ENCODE measurements at regions not wholly inside any gene's neighbourhood (a gene's known extent, or its start where the extent isn't known, plus 50 kb on each side); places are given as distances from the start of the nearest gene placed in this dataset.

DNA sequence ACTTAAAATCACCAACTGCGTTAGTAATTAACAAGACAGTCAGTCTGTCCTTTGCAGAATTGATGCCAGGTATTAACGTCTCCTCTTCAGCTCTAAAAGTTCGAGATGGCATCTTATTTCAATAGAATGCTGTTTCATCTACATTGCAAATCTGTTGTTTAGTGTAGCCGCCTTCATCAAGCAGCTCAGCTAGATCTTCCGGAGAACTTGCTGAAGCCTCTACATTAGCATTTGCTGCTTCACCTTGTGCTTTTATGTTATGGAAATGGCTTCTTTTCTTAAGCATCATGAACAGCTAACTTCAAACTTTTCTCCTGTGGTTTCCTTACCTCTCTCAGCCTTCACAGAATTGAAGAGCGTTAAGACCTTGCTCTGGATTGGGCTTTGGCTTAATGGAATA, 95.5 kb upstream of the FAM20C start:
- DNase-seq = no peak
- no peak overlapping the region for H3K14ac ChIP-seq (ENCODE audit: low read length)
- H3K4me3 ChIP-seq (ENCODE audit: low read depth, low read length) = no peak overlapping the region
- no CpG with 5 or more reads among the region's 6 CpGs for WGBS (ENCODE audit: extremely low coverage, insufficient coverage, insufficient read length)
- H3K27ac ChIP-seq (ENCODE audit: low read depth, low read length) = no peak overlapping the region
- no peaks in the 10 kb centered on the region for H3K79me2 ChIP-seq (ENCODE audit: control insufficient read depth, insufficient read depth, low read length, poor library complexity)
- peaks cover 3% of the 10 kb centered on the region for H3K79me1 ChIP-seq (ENCODE audit: low read length)
- H3K18ac ChIP-seq (ENCODE audit: low read length) = no peak overlapping the region
- no peaks in the 10 kb centered on the region for H3K9me3 ChIP-seq (ENCODE audit: insufficient read depth, low read depth, low read length)
- no peak overlapping the region for H2BK12ac ChIP-seq (ENCODE audit: low read length)
- H4K91ac ChIP-seq (ENCODE audit: low read depth, low read length) = no peak overlapping the region
- H3K36me3 ChIP-seq (ENCODE audit: control insufficient read depth in 1 of 2, insufficient read depth in 2 of 2, low read length in 2 of 2) = no peaks in the 10 kb centered on the region
- no peak overlapping the region for H2AFZ ChIP-seq (ENCODE audit: insufficient read depth, low read length, poor library complexity)
- H2BK120ac ChIP-seq (ENCODE audit: insufficient read depth, low read length, poor library complexity) = no peak overlapping the region
- H3K4ac ChIP-seq (ENCODE audit: low read depth, low read length) = no peak overlapping the region
- H3K9ac ChIP-seq (ENCODE audit: low read length) = no peak overlapping the region
- no peak overlapping the region for H4K12ac ChIP-seq (ENCODE audit: low read depth, low read length)
- no peak overlapping the region for H2AK5ac ChIP-seq (ENCODE audit: low read length)
- no peak overlapping the region for H3K23ac ChIP-seq (ENCODE audit: low read length)
- no peak overlapping the region for H2BK5ac ChIP-seq (ENCODE audit: low read depth, low read length, poor library complexity)
- H4K8ac ChIP-seq (ENCODE audit: low read depth, low read length) = no peak overlapping the region
- no peak overlapping the region for H3K4me2 ChIP-seq (ENCODE audit: low read length)
- peaks cover 7 to 14% of the 10 kb centered on the region in 2 experiments for H3K4me1 ChIP-seq (ENCODE audit: control insufficient read depth in 1 of 2, insufficient read depth in 2 of 2, low read length in 2 of 2)
- no peaks in the 10 kb centered on the region for H3K27me3 ChIP-seq (ENCODE audit: insufficient read depth, low read length)

DNA sequence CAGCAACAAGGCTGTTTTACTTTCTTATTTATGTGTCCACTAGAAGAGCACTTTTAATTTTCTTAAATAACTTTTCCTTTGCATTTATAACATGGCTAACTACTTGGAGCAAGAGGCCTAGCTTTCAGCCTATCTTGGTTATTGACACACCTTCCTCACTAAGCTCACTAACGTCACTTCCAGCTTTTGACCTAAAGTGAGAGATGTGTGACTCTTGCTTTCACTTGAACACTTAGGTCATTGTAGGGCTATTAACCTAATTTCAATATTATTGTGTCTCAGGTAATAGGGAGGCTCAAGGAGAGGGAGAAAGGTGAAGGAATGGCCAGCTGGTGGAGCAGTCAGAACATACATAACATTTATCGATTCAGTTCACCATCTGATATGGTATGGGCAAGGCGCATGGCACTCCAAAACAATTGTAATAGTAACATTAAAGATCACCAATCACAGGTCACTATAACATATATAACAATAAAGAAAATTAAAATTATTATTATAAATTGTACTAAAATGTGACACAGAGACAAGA, 95.0 kb upstream of the FAM20C start:
- Histone ChIP-seq H4K12ac (ENCODE audit: low read depth, low read length) (no peak overlapping the region), H2BK12ac (ENCODE audit: low read length) (no peak overlapping the region), H3K14ac (ENCODE audit: low read length) (no peak overlapping the region), H3K27me3 (ENCODE audit: insufficient read depth, low read length) (no peaks in the 10 kb centered on the region), H2BK5ac (ENCODE audit: low read depth, low read length, poor library complexity) (no peak overlapping the region), H3K9ac (ENCODE audit: low read length) (no peak overlapping the region), H3K79me2 (ENCODE audit: control insufficient read depth, insufficient read depth, low read length, poor library complexity) (no peaks in the 10 kb centered on the region), H3K27ac (ENCODE audit: low read depth, low read length) (no peak overlapping the region), H4K8ac (ENCODE audit: low read depth, low read length) (no peak overlapping the region), H2AK5ac (ENCODE audit: low read length) (no peak overlapping the region), H2AFZ (ENCODE audit: insufficient read depth, low read length, poor library complexity) (no peak overlapping the region), H3K4me1 (ENCODE audit: control insufficient read depth in 1 of 2, insufficient read depth in 2 of 2, low read length in 2 of 2) (peaks cover 7 to 19% of the 10 kb centered on the region in 2 experiments), H3K4me2 (ENCODE audit: low read length) (no peak overlapping the region), H2BK120ac (ENCODE audit: insufficient read depth, low read length, poor library complexity) (no peak overlapping the region), H4K91ac (ENCODE audit: low read depth, low read length) (no peak overlapping the region), H3K18ac (ENCODE audit: low read length) (no peak overlapping the region), H3K4ac (ENCODE audit: low read depth, low read length) (no peak overlapping the region), H3K79me1 (ENCODE audit: low read length) (peaks cover 5% of the 10 kb centered on the region), H3K4me3 (ENCODE audit: low read depth, low read length) (no peak overlapping the region), H3K9me3 (ENCODE audit: insufficient read depth, low read depth, low read length) (no peaks in the 10 kb centered on the region), H3K36me3 (ENCODE audit: control insufficient read depth in 1 of 2, insufficient read depth in 2 of 2, low read length in 2 of 2) (no peaks in the 10 kb centered on the region), H3K23ac (ENCODE audit: low read length) (no peak overlapping the region)
- WGBS (ENCODE audit: extremely low coverage, insufficient coverage, insufficient read length) = no CpG with 5 or more reads among the region's 3 CpGs
- DNase-seq = no peak

DNA sequence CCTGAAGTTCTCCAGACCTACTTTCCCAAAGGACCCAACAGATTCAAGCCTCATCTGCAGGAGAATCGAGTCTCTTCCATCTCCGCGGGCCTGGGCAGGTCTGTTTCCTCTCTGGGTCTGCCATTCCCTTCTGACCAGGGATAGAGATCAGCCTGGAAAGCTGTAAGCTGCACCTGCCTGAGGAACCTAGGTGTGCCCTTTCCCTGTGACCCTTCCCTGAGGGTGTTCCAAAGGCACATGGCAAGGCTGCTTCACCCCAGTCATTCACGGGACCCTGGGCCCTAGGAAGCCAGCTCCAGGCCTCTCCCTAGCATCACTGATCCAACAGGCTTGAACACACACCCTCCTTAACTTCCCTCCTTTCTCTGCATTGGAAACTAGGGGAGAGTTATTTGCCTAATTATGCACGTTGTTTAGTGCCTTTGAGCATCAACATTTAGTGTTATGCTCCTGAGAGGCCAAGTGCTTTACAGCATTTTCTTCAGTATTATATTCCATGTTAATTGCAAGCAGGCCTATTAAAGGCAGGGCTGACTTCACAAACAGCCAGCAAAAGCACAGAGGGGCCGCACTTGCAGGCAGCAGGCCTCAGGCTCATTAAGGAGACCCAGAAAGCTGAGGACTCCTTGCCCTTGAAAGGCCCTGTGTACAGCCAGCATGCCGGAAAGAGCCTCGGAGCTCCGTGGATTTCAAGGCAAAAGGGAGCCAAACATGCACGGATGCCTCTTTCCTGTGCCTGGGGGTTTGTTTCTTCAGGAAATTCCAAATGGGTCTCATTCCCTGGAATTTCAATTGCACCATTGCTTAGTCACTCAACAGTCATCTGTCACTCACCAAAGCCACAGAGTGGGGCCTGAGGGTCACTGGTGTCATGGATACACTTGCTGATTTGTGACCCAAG, 91.0 kb upstream of the FAM20C start:
- H3K4me2 ChIP-seq (ENCODE audit: low read length) = no peak overlapping the region
- H2BK120ac ChIP-seq (ENCODE audit: insufficient read depth, low read length, poor library complexity) = peak overlapping the region; percentile 37
- no peak overlapping the region for H3K9ac ChIP-seq (ENCODE audit: low read length)
- no peak overlapping the region for H4K12ac ChIP-seq (ENCODE audit: low read depth, low read length)
- H3K27me3 ChIP-seq (ENCODE audit: insufficient read depth, low read length) = no peaks in the 10 kb centered on the region
- H3K79me1 ChIP-seq (ENCODE audit: low read length) = peaks cover 5% of the 10 kb centered on the region
- H3K36me3 ChIP-seq (ENCODE audit: control insufficient read depth in 1 of 2, insufficient read depth in 2 of 2, low read length in 2 of 2) = no peaks in the 10 kb centered on the region
- WGBS (ENCODE audit: extremely low coverage, insufficient coverage, insufficient read length) = no CpG with 5 or more reads among the region's 10 CpGs
- H3K9me3 ChIP-seq (ENCODE audit: insufficient read depth, low read depth, low read length) = no peaks in the 10 kb centered on the region
- H3K4me3 ChIP-seq (ENCODE audit: low read depth, low read length) = no peak overlapping the region
- peaks cover 4 to 14% of the 10 kb centered on the region in 2 experiments for H3K4me1 ChIP-seq (ENCODE audit: control insufficient read depth in 1 of 2, insufficient read depth in 2 of 2, low read length in 2 of 2)
- H3K27ac ChIP-seq (ENCODE audit: low read depth, low read length) = peak overlapping the region; percentile 18
- H2BK12ac ChIP-seq (ENCODE audit: low read length) = peak overlapping the region; percentile 4
- peak overlapping the region; percentile 20 for H4K8ac ChIP-seq (ENCODE audit: low read depth, low read length)
- H3K18ac ChIP-seq (ENCODE audit: low read length) = peak overlapping the region; percentile 1
- H2BK5ac ChIP-seq (ENCODE audit: low read depth, low read length, poor library complexity) = peak overlapping the region; percentile 2
- H2AK5ac ChIP-seq (ENCODE audit: low read length) = peak overlapping the region; percentile 71
- peak overlapping the region; percentile 16 for H3K14ac ChIP-seq (ENCODE audit: low read length)
- peak; percentile 87 to 97 for DNase-seq
- H3K79me2 ChIP-seq (ENCODE audit: control insufficient read depth, insufficient read depth, low read length, poor library complexity) = no peaks in the 10 kb centered on the region
- H3K4ac ChIP-seq (ENCODE audit: low read depth, low read length) = no peak overlapping the region
- H3K23ac ChIP-seq (ENCODE audit: low read length) = no peak overlapping the region
- H2AFZ ChIP-seq (ENCODE audit: insufficient read depth, low read length, poor library complexity) = no peak overlapping the region
- H4K91ac ChIP-seq (ENCODE audit: low read depth, low read length) = peak overlapping the region; percentile 66

DNA sequence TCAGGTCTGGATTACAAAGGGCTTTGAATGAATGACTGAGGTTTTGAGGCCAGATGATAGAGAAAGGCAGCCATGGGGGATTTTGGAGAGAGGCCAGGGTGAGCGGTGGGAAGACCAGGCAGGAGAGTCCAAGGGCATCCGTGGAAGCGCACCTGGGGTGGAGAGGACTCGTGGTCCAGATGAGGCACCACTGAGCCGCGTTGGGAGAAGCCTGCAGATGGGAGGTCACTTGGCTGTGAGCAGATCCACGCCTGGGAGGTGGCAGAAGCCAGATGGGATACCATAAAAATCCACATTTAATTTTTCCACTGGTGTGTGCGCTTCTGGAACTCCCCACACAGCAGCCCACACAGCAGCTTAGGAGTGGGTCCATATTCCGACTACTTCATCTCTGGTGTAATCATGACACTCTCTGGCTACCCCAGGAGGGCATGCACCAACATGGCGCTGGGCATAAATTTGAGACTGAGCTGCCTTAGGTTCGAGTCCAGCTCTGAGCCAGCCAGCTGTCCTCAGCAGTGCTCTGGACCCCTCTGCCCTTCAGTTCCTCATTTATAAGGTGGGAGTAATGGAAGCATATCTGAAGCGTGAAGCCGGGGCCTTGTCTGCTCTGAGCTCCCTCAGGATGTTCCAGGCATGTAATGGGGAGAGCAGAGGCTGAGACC, 90.2 kb upstream of the FAM20C start:
- Histone ChIP-seq H3K79me1 (ENCODE audit: low read length) (peaks cover 5% of the 10 kb centered on the region), H3K27me3 (ENCODE audit: insufficient read depth, low read length) (no peaks in the 10 kb centered on the region), H3K4me1 (ENCODE audit: control insufficient read depth in 1 of 2, insufficient read depth in 2 of 2, low read length in 2 of 2) (peaks cover 4 to 14% of the 10 kb centered on the region in 2 experiments), H3K14ac (ENCODE audit: low read length) (no peak overlapping the region), H3K27ac (ENCODE audit: low read depth, low read length) (no peak overlapping the region), H2BK12ac (ENCODE audit: low read length) (no peak overlapping the region), H3K9me3 (ENCODE audit: insufficient read depth, low read depth, low read length) (no peaks in the 10 kb centered on the region), H4K12ac (ENCODE audit: low read depth, low read length) (no peak overlapping the region), H3K23ac (ENCODE audit: low read length) (no peak overlapping the region), H3K9ac (ENCODE audit: low read length) (no peak overlapping the region), H4K8ac (ENCODE audit: low read depth, low read length) (no peak overlapping the region), H3K36me3 (ENCODE audit: control insufficient read depth in 1 of 2, insufficient read depth in 2 of 2, low read length in 2 of 2) (no peaks in the 10 kb centered on the region), H3K4me2 (ENCODE audit: low read length) (no peak overlapping the region), H2BK120ac (ENCODE audit: insufficient read depth, low read length, poor library complexity) (no peak overlapping the region), H2AK5ac (ENCODE audit: low read length) (peak overlapping the region; percentile 19), H3K79me2 (ENCODE audit: control insufficient read depth, insufficient read depth, low read length, poor library complexity) (no peaks in the 10 kb centered on the region), H4K91ac (ENCODE audit: low read depth, low read length) (no peak overlapping the region), H3K4ac (ENCODE audit: low read depth, low read length) (no peak overlapping the region), H3K18ac (ENCODE audit: low read length) (peak overlapping the region; percentile 62), H2AFZ (ENCODE audit: insufficient read depth, low read length, poor library complexity) (no peak overlapping the region), H2BK5ac (ENCODE audit: low read depth, low read length, poor library complexity) (no peak overlapping the region), H3K4me3 (ENCODE audit: low read depth, low read length) (no peak overlapping the region)
- DNase-seq = no peak
- WGBS (ENCODE audit: extremely low coverage, insufficient coverage, insufficient read length) = no CpG with 5 or more reads among the region's 13 CpGs

Measured in trophoblast cell (in vitro differentiated cells and primary cell).